RWPE1 (cell line): ENCODE measurements at regions not wholly inside any gene's neighbourhood (a gene's known extent, or its start where the extent isn't known, plus 50 kb on each side); places are given as distances from the start of the nearest gene placed in this dataset.

Source experiments
- CTCF ChIA-PET: fragments of 350-600 bp; sonication (Branson Sonifier 250); formaldehyde crosslinking; extraction: SDS; loops from one replicate; lab custom pipeline; 2021; lab: Yijun Ruan, JAX
- POLR2A ChIA-PET: fragments of 400-600 bp; formaldehyde crosslinking; extraction: SDS; loops from one replicate; lab custom pipeline; 2020; ENCODE audit warnings: antibody characterized with exemption; ENCODE audit not compliant: low non-redundant PET; lab: Yijun Ruan, JAX
- DNase-seq: peaks from one replicate; pipeline ENCODE4 v3.0.0; 2012; ENCODE audit warnings: low spot score
- H3K27ac ChIP-seq: fragments of 450-650 bp; 2 replicates; pipeline ENCODE4 v1.5.1; 2017
- TF ChIP-seq, protein P1 (sequence below): fragments of 450-650 bp; conservative IDR thresholded peaks from 2 replicates; pipeline ENCODE4 v1.5.1; 2017; ENCODE audit warnings: low read depth, mild to moderate bottlenecking

DNA sequence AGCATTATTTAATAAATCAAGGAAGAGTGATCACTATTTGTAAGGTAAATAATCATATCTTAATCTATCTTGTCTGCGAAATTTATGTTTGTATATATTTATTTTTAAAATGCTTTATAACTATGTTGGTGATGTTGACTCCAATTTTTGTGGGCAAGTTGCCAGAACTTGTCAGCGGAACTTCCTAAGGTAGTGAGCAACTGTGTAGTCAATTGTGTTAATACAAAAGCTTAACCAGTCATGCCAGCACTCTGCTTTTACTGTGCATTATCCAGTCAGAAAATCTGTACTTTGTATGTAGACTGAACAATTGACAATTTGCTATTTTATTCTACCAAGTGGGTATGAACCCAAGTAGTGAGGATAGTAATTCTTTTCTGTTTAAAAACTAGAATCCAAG, 61.9 kb upstream of the RND3 start:
- TF ChIP-seq, protein P1, sequence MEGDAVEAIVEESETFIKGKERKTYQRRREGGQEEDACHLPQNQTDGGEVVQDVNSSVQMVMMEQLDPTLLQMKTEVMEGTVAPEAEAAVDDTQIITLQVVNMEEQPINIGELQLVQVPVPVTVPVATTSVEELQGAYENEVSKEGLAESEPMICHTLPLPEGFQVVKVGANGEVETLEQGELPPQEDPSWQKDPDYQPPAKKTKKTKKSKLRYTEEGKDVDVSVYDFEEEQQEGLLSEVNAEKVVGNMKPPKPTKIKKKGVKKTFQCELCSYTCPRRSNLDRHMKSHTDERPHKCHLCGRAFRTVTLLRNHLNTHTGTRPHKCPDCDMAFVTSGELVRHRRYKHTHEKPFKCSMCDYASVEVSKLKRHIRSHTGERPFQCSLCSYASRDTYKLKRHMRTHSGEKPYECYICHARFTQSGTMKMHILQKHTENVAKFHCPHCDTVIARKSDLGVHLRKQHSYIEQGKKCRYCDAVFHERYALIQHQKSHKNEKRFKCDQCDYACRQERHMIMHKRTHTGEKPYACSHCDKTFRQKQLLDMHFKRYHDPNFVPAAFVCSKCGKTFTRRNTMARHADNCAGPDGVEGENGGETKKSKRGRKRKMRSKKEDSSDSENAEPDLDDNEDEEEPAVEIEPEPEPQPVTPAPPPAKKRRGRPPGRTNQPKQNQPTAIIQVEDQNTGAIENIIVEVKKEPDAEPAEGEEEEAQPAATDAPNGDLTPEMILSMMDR = no peak
- POLR2A ChIA-PET = no interaction called here
- DNase-seq = no peak
- CTCF ChIA-PET = no interaction called here
- H3K27ac ChIP-seq = no peak overlapping the region

DNA sequence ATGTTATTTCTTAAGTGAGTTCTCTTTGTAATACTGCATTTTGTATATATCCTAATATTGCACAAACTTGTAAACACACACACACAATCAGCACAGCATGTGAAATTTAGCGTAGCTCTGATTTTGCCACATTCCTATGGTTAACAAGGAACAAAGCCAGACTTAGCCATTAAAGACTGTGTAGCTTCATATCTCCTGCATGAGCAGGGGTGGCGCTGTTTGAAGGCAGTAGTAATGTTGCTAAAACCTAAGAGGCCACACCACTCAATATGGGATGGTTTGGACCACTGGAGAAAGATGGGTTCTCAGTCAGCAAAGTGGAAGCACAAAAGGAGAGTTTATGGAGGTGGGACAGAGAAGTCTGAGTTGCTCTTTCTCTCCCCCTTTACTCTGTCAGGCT, 61.1 kb upstream of the RND3 start:
- DNase-seq = no peak
- TF ChIP-seq, protein P1 = no peak
- POLR2A ChIA-PET = no interaction called here
- CTCF ChIA-PET = interaction anchor here (0.9 kb wide), 1 partner anchor 10 kb away, joined by 3 read pairs; no protein-coding TSS in a partner anchor
- no peak overlapping the region for H3K27ac ChIP-seq

DNA sequence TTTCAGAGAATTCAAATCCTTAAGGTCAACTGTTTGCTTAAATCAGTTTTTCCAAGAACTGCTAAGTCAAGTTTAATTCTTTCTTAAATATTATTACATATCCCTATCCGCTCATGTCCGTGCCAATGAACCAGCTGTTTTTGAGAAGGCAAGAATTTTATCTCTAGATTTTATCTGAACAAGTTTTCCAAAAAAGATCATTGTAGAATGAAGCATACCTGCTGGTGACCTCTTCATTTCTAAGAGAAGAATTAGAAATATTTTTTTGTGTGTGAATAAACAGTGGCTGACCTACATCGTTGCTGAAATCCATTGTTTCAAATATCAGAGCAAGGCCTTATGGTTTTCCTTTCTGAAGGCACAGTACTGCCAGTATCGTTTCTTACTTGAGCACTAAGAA, 58.4 kb upstream of the RND3 start:
- CTCF ChIA-PET = no interaction called here
- POLR2A ChIA-PET = no interaction called here
- no peak overlapping the region for H3K27ac ChIP-seq
- TF ChIP-seq, protein P1 = no peak
- DNase-seq = no peak

DNA sequence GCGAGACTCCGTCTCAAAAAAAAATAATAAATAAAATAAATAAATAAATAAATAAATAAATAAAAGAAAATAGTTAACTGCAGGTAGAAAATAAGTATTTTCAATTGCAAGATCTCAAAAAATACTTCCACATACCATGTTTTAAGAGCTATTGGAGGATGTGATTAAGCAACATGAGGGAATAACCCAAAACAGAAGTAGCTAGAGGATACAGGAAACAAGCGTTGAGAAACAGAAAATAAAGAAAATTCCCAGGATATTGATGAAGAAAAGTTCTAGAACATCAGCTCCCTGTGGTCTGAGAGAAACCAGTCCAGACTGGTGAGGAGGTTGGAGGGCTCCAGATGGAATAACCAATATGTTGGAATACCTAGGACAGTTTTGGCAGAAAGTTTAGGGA, 57.3 kb upstream of the RND3 start:
- no peak overlapping the region for H3K27ac ChIP-seq
- ChIA-PET CTCF (no interaction called here), POLR2A (no interaction called here)
- no peak for DNase-seq
- TF ChIP-seq, protein P1 = no peak

DNA sequence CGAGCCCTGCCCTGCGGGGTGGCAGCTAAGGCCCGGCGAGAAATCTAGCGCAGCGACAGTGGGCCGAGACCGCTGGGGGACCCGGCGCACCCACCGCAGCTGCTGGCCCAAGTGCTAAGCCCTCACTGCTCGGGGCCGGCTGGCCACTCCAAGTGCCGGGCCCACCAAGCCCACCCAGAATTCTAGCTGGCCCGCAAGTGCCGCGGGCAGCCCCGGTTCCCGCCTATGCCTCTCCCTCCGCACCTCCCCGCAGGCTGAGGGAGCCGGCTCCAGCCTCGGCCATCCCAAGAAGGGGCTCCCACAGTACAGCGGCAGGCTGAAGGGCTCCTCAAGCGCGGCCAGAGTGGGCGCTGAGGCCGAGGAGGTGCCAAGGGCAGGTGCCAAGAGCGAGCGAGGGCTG, 55.2 kb upstream of the RND3 start:
- no peak for DNase-seq
- H3K27ac ChIP-seq = no peak overlapping the region
- POLR2A ChIA-PET = no interaction called here
- TF ChIP-seq, protein P1 = no peak
- CTCF ChIA-PET = interaction anchor here (1.1 kb wide), 1 partner anchor 14 kb away, joined by 3 read pairs; no protein-coding TSS in a partner anchor

DNA sequence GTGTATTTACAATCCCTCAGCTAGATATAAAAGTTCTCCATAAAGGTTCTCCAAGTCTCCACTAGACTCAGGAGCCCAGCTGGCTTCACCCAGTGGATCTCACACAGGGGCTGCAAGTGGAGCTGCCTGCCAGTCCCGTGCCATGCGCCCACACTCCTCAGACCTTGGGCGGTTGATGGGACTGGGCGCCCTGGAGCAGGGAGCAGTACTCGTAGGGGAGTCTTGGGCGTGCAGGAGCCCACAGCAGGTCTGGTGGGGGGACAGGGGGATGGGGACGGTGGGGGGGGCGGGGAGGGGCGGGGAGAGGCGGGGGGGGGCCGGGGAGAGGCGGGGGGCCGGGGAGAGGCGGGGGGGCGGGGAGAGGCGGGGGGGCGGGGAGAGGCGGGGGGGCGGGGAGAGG, 54.7 kb upstream of the RND3 start:
- CTCF ChIA-PET = interaction anchor here (1.1 kb wide), 1 partner anchor 14 kb away, joined by 3 read pairs; no protein-coding TSS in a partner anchor

More for the DNA sequence above, 54.7 kb upstream of the RND3 start:
- H3K27ac ChIP-seq = no peak overlapping the region
- POLR2A ChIA-PET = interaction anchor here (0.6 kb wide), 1 partner anchor 840 kb away, joined by 6 read pairs; no protein-coding TSS in a partner anchor
- no peak for DNase-seq
- TF ChIP-seq, protein P1 = no peak
